Lower lobe of right lung (tissue), 2 donors: ENCODE measurements at regions not wholly inside any gene's neighbourhood (a gene's known extent, or its start where the extent isn't known, plus 50 kb on each side); places are given as distances from the start of the nearest gene placed in this dataset.
A peak's percentile ranks its signal among the peaks of the same experiment; 100 is the strongest.

Source experiments
- ATAC-seq, 2 donors: fragments of 200-7000 bp; cut with Tn5 transposase; one replicate each; pipeline ENCODE4 v1.9.1; 2020 to 2022; ENCODE audit warnings: mild to moderate bottlenecking in 2 of 2, moderate library complexity in 2 of 2
- DNase-seq: peaks from one replicate; pipeline ENCODE4 v3.0.0-alpha.2; 2020
- H3K27ac ChIP-seq: fragments of 200-600 bp; one replicate; pipeline ENCODE4 v1.8.0; 2022
- H3K27me3 ChIP-seq: fragments of 200-600 bp; one replicate; pipeline ENCODE4 v1.8.0; 2022; ENCODE audit warnings: low read depth
- H3K36me3 ChIP-seq: fragments of 200-600 bp; one replicate; pipeline ENCODE4 v1.8.0; 2022; ENCODE audit warnings: mild to moderate bottlenecking
- H3K4me1 ChIP-seq: fragments of 200-600 bp; one replicate; pipeline ENCODE4 v1.8.0; 2022
- H3K4me3 ChIP-seq: fragments of 200-600 bp; one replicate; pipeline ENCODE4 v1.8.0; 2022; ENCODE audit warnings: mild to moderate bottlenecking
- H3K9me3 ChIP-seq: fragments of 200-600 bp; one replicate; pipeline ENCODE4 v1.8.0; 2022
- intact Hi-C: fragments of 100-400 bp; cut with DNase I; formaldehyde crosslinking; loops from one replicate; pipeline ENCODE4 v1.11.0; 2022
- TF ChIP-seq, protein P1 (sequence below): fragments of 200-600 bp; IDR thresholded peaks from one replicate; pipeline ENCODE4 v1.8.0; 2022; ENCODE audit warnings: antibody characterized with exemption, mild to moderate bottlenecking
- donor health status: DM: no; HTN: yes; CAD: no; lungs with severe emphysema.

DNA sequence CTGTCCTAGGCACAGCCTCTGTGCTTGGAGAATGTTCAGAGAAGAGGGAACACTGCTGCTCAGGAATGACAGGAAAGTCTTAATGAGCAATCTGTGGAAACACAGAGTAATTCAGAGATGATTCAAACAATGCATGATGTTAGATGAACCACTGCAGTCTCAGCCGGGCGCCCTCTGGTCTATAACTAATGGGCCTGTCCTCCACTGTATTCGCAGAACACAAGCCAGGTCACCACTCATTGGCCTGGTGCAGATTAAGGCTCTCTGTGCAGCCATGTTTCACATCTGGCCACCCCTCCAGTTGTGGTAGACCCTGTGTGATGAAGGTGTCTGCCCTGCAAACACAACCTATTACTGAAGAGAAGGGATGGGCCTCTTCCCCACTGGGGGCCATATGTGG is 281.7 kb upstream of the ROPN1 start:
- Histone ChIP-seq H3K36me3 (no peaks in the 10 kb centered on the region), H3K9me3 (no peaks in the 10 kb centered on the region), H3K27ac (no peak overlapping the region), H3K4me3 (no peak overlapping the region), H3K27me3 (no peaks in the 10 kb centered on the region), H3K4me1 (peaks cover 51% of the 10 kb centered on the region)
- DNase-seq (no peak), ATAC-seq (no peak)
- TF ChIP-seq, protein P1, sequence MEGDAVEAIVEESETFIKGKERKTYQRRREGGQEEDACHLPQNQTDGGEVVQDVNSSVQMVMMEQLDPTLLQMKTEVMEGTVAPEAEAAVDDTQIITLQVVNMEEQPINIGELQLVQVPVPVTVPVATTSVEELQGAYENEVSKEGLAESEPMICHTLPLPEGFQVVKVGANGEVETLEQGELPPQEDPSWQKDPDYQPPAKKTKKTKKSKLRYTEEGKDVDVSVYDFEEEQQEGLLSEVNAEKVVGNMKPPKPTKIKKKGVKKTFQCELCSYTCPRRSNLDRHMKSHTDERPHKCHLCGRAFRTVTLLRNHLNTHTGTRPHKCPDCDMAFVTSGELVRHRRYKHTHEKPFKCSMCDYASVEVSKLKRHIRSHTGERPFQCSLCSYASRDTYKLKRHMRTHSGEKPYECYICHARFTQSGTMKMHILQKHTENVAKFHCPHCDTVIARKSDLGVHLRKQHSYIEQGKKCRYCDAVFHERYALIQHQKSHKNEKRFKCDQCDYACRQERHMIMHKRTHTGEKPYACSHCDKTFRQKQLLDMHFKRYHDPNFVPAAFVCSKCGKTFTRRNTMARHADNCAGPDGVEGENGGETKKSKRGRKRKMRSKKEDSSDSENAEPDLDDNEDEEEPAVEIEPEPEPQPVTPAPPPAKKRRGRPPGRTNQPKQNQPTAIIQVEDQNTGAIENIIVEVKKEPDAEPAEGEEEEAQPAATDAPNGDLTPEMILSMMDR = no peak
- intact Hi-C loops = no loop called here

DNA sequence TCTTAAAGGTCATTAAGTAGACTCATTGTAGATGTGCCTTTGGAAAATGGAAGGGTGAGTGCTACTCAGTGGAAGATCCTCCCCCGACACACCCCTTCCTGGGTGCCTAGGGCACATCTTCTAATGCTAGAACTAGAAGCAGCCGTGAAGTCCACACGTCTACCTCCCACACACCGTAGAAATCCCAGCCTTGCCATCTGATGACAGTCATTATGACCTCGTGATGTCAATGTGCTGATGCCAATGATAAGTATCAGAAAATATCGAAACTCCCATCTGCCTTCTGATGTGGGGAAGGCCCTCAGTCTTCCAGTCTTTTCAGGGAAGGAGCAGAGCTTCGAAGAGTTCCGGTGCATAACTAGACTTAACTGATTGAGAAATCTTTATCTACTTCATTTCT is 282.1 kb upstream of the ROPN1 start:
- no peak overlapping the region for H3K27ac ChIP-seq
- H3K4me3 ChIP-seq = no peak overlapping the region
- no peaks in the 10 kb centered on the region for H3K36me3 ChIP-seq
- TF ChIP-seq, protein P1 = no peak
- H3K9me3 ChIP-seq = no peaks in the 10 kb centered on the region
- H3K27me3 ChIP-seq = no peaks in the 10 kb centered on the region
- intact Hi-C loops = no loop called here
- peaks cover 51% of the 10 kb centered on the region for H3K4me1 ChIP-seq
- DNase-seq (no peak), ATAC-seq (no peak)

DNA sequence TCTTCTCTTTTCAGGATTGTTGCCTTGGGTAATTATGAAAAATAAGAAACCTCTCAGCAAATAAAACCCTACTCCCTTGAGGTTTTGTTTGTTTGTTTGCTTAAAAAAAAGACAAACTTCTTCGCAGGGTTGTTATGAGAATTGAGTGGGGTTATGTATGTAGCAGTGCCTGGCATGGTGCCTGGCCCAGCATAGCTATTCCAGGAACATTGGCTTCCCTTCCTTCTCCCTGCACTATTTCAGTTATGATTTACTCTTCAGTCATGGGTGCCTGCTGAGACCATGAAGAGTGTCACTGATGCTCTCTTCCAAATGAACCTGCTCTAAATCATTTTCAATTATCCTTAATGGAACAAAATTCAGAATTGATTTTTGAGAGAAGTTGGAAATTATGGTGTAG is 283.5 kb upstream of the ROPN1 start:
- ATAC-seq = no peak
- peaks cover 3% of the 10 kb centered on the region for H3K27me3 ChIP-seq

DNA sequence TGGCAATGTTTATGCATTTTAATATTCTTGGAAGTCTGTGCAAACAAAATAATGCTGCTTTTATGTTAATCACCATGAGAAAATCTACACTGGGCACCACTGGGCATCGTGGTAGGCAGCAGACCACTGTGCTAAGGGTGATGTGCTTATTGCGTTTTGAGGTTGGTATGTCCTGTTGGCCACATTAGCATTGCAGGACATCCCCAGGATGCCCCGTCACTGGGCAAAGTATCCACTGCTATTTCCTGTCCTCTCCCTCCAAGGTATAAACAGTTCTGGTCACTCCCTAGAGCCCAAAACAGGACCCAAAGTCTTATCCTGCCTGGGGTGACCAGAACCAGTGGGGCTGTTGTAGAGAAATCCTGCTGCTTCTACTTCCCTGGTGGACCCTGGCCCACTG is 284.2 kb upstream of the ROPN1 start:
- Histone ChIP-seq H3K36me3 (no peaks in the 10 kb centered on the region), H3K27ac (peak overlapping the region; percentile 83), H3K9me3 (no peaks in the 10 kb centered on the region), H3K4me1 (peaks cover 51% of the 10 kb centered on the region), H3K4me3 (no peak overlapping the region), H3K27me3 (peaks cover 3% of the 10 kb centered on the region)
- ATAC-seq (peak in 1 of 2 donors; percentile 35), DNase-seq (no peak)
- TF ChIP-seq, protein P1 = no peak
- intact Hi-C loops = no loop called here

More for the DNA sequence above, 283.5 kb upstream of the ROPN1 start:
- no peak overlapping the region for H3K4me3 ChIP-seq
- H3K36me3 ChIP-seq = no peaks in the 10 kb centered on the region
- peak overlapping the region; percentile 83 for H3K27ac ChIP-seq
- intact Hi-C loops = no loop called here
- TF ChIP-seq, protein P1 = no peak
- DNase-seq = no peak
- H3K9me3 ChIP-seq = no peaks in the 10 kb centered on the region
- peaks cover 51% of the 10 kb centered on the region for H3K4me1 ChIP-seq

DNA sequence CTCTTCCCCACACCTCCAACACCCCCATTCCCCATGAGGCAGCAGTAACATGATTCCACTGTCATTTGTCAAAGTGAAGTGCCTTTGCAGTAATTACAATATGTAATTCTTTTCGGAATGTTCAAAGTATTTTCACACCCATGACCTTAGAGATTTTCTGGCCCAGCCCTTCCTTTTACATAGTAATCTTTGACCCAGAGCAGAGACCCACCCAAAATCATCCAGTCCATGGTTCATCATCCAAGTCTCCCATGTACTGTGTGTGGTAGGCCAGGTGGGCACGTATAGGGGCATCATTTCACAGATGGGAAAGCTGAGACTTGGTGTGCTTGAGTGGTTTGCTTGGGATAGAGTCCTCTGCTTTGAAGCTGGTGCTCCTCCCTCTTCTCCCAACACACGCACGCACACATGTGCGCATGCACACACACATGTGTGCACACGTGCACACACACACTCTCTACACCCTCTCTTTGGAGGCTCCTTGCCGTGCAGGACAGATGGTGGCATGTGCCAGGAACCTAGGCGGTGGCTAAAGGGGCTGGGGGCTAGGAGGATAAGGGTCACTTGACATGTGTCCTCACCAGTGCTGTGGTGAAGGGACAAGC is 284.7 kb upstream of the ROPN1 start:
- no peak overlapping the region for H3K4me3 ChIP-seq
- H3K36me3 ChIP-seq = no peaks in the 10 kb centered on the region
- ATAC-seq = no peak
- peaks cover 54% of the 10 kb centered on the region for H3K4me1 ChIP-seq
- intact Hi-C loops = no loop called here
- DNase-seq = no peak
- H3K9me3 ChIP-seq = no peaks in the 10 kb centered on the region
- H3K27me3 ChIP-seq = peaks cover 3% of the 10 kb centered on the region
- peak overlapping the region; percentile 83 for H3K27ac ChIP-seq
- TF ChIP-seq, protein P1 = no peak
